Muscle of leg (tissue), 3 donors: ENCODE measurements at regions not wholly inside any gene's neighbourhood (a gene's known extent, or its start where the extent isn't known, plus 50 kb on each side); places are given as distances from the start of the nearest gene placed in this dataset.

Source experiments
- DNase-seq: peaks from one replicate; pipeline ENCODE4 v3.0.0; 2013
- H3K27ac ChIP-seq: one replicate; pipeline ENCODE4 v1.5.1; 2013; ENCODE audit warnings: mild to moderate bottlenecking, low read length, control low read depth
- H3K27me3 ChIP-seq: one replicate; pipeline ENCODE4 v1.6.1; 2013; ENCODE audit warnings: low read length; ENCODE audit not compliant: control insufficient read depth, insufficient read depth
- H3K36me3 ChIP-seq: one replicate; pipeline ENCODE4 v1.6.1; 2013; ENCODE audit warnings: low read length; ENCODE audit not compliant: control insufficient read depth, insufficient read depth
- H3K4me1 ChIP-seq: one replicate; pipeline ENCODE4 v1.6.1; 2013; ENCODE audit warnings: low read length; ENCODE audit not compliant: control insufficient read depth, insufficient read depth
- H3K4me3 ChIP-seq: one replicate; pipeline ENCODE4 v1.5.1; 2013; ENCODE audit warnings: low read length, control low read depth
- H3K9me3 ChIP-seq: replicated peaks from 2 replicates; pipeline ENCODE4 v1.6.1; 2013; ENCODE audit warnings: low read depth, low read length; ENCODE audit not compliant: control insufficient read depth
- WGBS: methylation state at CpG from one replicate; pipeline ENCODE4 v1.1.5; 2013; ENCODE audit warnings: missing lambda C conversion rate; ENCODE audit not compliant: insufficient coverage; 5-methylcytosine and 5-hydroxymethylcytosine counted together

GRCh38 chr4:24024605-24025004, 134.8 kb upstream of the PPARGC1A start:
- no peaks in the 10 kb centered on the region for H3K4me1 ChIP-seq
- H3K27ac ChIP-seq: no peak overlapping the region
- WGBS: 75% methylated on average over 2 of the region's 4 CpGs
- H3K36me3 ChIP-seq: no peaks in the 10 kb centered on the region
- H3K4me3 ChIP-seq: no peak overlapping the region
- H3K27me3 ChIP-seq: no peaks in the 10 kb centered on the region
- H3K9me3 ChIP-seq: no peaks in the 10 kb centered on the region
- no peak for DNase-seq

- no peaks in the 10 kb centered on the region for H3K36me3 ChIP-seq
- H3K4me1 ChIP-seq: no peaks in the 10 kb centered on the region
- WGBS: 61% methylated on average over 2 of the region's 4 CpGs
- DNase-seq: no peak
- no peaks in the 10 kb centered on the region for H3K27me3 ChIP-seq
- no peak overlapping the region for H3K4me3 ChIP-seq
- no peaks in the 10 kb centered on the region for H3K9me3 ChIP-seq
- H3K27ac ChIP-seq: no peak overlapping the region
Observed at GRCh38 chr4:24024157-24024556, 134.3 kb upstream of the PPARGC1A start.

- no peaks in the 10 kb centered on the region for H3K4me1 ChIP-seq
- H3K27me3 ChIP-seq: no peaks in the 10 kb centered on the region
- DNase-seq: no peak
- H3K36me3 ChIP-seq: no peaks in the 10 kb centered on the region
- no peak overlapping the region for H3K4me3 ChIP-seq
- H3K9me3 ChIP-seq: no peaks in the 10 kb centered on the region
- WGBS: no CpG with 5 or more reads among the region's 1 CpG
- no peak overlapping the region for H3K27ac ChIP-seq
Observed at GRCh38 chr4:24015782-24016181, 125.9 kb upstream of the PPARGC1A start.

- Histone ChIP-seq H3K9me3 (no peaks in the 10 kb centered on the region), H3K4me1 (no peaks in the 10 kb centered on the region), H3K27ac (no peak overlapping the region), H3K4me3 (no peak overlapping the region), H3K27me3 (no peaks in the 10 kb centered on the region), H3K36me3 (no peaks in the 10 kb centered on the region)
- WGBS: 100% methylated on average over 1 of the region's 8 CpGs
- no peak for DNase-seq
Observed at GRCh38 chr4:24013668-24014422, 124.0 kb upstream of the PPARGC1A start.

DNA sequence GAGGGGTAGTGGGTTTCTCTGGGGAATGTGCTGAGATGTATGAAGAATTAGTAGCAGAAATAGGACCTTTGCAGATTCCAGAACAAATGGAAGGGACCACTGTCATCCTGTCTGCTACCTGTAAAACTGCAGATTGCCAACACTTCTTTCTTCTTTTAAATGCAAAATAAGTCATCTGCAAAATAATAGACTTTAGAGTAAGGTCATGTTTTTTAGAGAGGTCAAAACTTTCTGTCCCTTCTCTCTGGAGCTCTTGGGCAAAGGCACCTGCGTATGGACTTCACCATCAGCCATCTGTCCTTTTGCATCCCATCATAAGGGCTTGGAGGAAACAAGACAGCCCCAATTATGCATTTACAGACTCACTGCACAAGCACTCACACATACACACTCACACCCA, 121.1 kb upstream of the PPARGC1A start:
- no peak overlapping the region for H3K27ac ChIP-seq
- no peaks in the 10 kb centered on the region for H3K9me3 ChIP-seq
- H3K4me1 ChIP-seq: no peaks in the 10 kb centered on the region
- no peak overlapping the region for H3K4me3 ChIP-seq
- no peak for DNase-seq
- H3K36me3 ChIP-seq: no peaks in the 10 kb centered on the region
- no peaks in the 10 kb centered on the region for H3K27me3 ChIP-seq
- WGBS: no CpG with 5 or more reads among the region's 1 CpG

GRCh38 chr4:24010573-24010972, 120.7 kb upstream of the PPARGC1A start:
- H3K9me3 ChIP-seq: no peaks in the 10 kb centered on the region
- H3K4me3 ChIP-seq: no peak overlapping the region
- H3K27ac ChIP-seq: no peak overlapping the region
- H3K27me3 ChIP-seq: no peaks in the 10 kb centered on the region
- no peaks in the 10 kb centered on the region for H3K36me3 ChIP-seq
- H3K4me1 ChIP-seq: no peaks in the 10 kb centered on the region
- 63% methylated on average over 1 of the region's 3 CpGs for WGBS
- DNase-seq: no peak

DNA sequence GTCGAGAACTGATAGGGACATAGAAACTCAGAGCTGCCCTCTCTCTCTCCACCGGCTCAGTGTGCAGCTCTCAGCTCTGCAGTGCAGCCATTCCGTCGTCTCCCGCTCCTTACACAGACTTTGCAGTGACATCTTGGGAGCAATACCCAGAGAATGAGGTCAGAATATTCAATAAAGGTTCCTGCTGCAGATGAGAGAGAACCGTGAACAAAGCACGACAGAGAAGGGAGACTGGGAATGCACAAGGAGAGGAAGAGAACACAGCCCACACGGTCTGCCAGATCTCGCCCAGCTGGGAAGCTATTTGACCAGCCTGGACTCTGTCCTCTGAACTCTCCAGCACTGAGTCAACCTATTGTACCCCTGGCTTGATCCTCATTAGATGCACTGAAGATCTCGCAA, 118.0 kb upstream of the PPARGC1A start:
- Histone ChIP-seq H3K9me3 (no peaks in the 10 kb centered on the region), H3K27ac (no peak overlapping the region), H3K36me3 (no peaks in the 10 kb centered on the region), H3K4me1 (no peaks in the 10 kb centered on the region), H3K4me3 (no peak overlapping the region), H3K27me3 (no peaks in the 10 kb centered on the region)
- 35% methylated on average over 8 of the region's 10 CpGs for WGBS
- DNase-seq: no peak

DNA sequence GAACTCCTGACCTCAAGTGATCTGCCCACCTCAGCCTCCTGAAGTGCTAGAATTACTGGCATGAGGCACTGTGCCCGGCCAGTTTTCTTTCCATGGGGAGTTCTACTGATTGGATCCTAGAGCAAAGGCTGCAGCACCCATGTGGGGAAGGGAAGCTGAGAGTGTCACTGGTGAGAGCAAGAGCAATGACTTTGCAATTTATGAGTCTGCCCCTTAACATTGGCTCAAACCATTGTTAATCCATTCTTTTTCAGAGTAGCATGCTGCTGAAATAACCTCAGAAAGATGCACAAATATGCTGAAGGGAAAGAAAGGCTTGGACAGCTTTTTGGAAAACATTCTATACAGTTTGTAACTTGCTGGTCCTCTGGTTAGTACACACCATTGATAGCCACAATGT, 116.4 kb upstream of the PPARGC1A start:
- H3K27ac ChIP-seq: no peak overlapping the region
- DNase-seq: no peak
- H3K27me3 ChIP-seq: no peaks in the 10 kb centered on the region
- no peak overlapping the region for H3K4me3 ChIP-seq
- 89% methylated on average over 1 of the region's 1 CpG for WGBS
- H3K4me1 ChIP-seq: no peaks in the 10 kb centered on the region
- no peaks in the 10 kb centered on the region for H3K9me3 ChIP-seq
- H3K36me3 ChIP-seq: no peaks in the 10 kb centered on the region

DNA sequence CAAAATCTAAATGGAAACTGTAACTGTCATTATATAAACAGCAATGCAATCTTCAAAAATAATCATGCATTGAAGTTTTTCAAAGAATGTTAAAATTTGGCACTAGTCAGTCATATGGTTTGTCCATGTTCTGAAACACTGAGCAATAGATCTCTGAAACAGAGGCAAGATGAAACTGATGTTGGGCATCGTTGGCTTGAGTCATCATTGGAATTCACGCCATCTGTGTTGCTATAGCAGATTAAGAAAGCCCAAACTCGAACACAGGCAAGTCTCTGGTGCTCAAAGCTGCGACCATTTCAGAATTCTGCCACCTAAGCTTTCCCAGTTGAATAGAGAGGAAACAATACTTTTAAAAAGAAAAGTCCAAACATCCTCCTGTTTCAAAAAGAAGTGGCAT, 114.1 kb upstream of the PPARGC1A start:
- no peak for DNase-seq
- H3K36me3 ChIP-seq: no peaks in the 10 kb centered on the region
- H3K4me1 ChIP-seq: no peaks in the 10 kb centered on the region
- H3K9me3 ChIP-seq: no peaks in the 10 kb centered on the region
- H3K27ac ChIP-seq: no peak overlapping the region
- no peaks in the 10 kb centered on the region for H3K27me3 ChIP-seq
- H3K4me3 ChIP-seq: no peak overlapping the region
- 57% methylated on average over 4 of the region's 4 CpGs for WGBS

GRCh38 chr4:24003496-24003895, 113.6 kb upstream of the PPARGC1A start:
- WGBS: 77% methylated on average over 1 of the region's 3 CpGs

More at GRCh38 chr4:24003496-24003895, 113.6 kb upstream of the PPARGC1A start:
- Histone ChIP-seq H3K9me3 (no peaks in the 10 kb centered on the region), H3K4me1 (no peaks in the 10 kb centered on the region), H3K27ac (no peak overlapping the region), H3K27me3 (no peaks in the 10 kb centered on the region), H3K4me3 (no peak overlapping the region), H3K36me3 (no peaks in the 10 kb centered on the region)
- no peak for DNase-seq
